H9 (cell line): ENCODE measurements at regions not wholly inside any gene's neighbourhood (a gene's known extent, or its start where the extent isn't known, plus 50 kb on each side); places are given as distances from the start of the nearest gene placed in this dataset.

Experiments
- DNase-seq: peaks from one replicate; pipeline ENCODE4 v3.0.0-alpha.2; 2017
- H2AFZ ChIP-seq: one replicate; pipeline ENCODE4 v1.6.1; 2013; ENCODE audit warnings: mild to moderate bottlenecking, low read length, control low read depth, moderate library complexity
- H2AK5ac ChIP-seq: 2 replicates; pipeline ENCODE4 v1.6.1; 2013; ENCODE audit warnings: low read length, control low read depth, mixed read lengths; ENCODE audit not compliant: insufficient read length
- H2BK120ac ChIP-seq: one replicate; pipeline ENCODE4 v1.6.1; 2013; ENCODE audit warnings: low read depth, mild to moderate bottlenecking, low read length, control low read depth, inconsistent platforms; ENCODE audit not compliant: poor library complexity, severe bottlenecking
- H2BK12ac ChIP-seq: 2 replicates; pipeline ENCODE4 v1.6.1; 2013; ENCODE audit warnings: low read length, control low read depth, mixed read lengths, low read depth; ENCODE audit not compliant: insufficient read length
- H2BK15ac ChIP-seq: 2 replicates; pipeline ENCODE4 v1.6.1; 2013; ENCODE audit warnings: low read depth, low read length, control low read depth
- H2BK20ac ChIP-seq: one replicate; pipeline ENCODE4 v1.6.1; 2013; ENCODE audit warnings: low read depth, mild to moderate bottlenecking, low read length, control low read depth, inconsistent platforms; ENCODE audit not compliant: poor library complexity, severe bottlenecking
- H2BK5ac ChIP-seq: 2 replicates; pipeline ENCODE4 v1.6.1; 2013; ENCODE audit warnings: low read length, control low read depth, mixed read lengths; ENCODE audit not compliant: insufficient read length
- H3K14ac ChIP-seq: 2 replicates; pipeline ENCODE4 v1.6.1; 2013; ENCODE audit warnings: low read length, control low read depth; ENCODE audit not compliant: insufficient read depth
- H3K18ac ChIP-seq: 2 replicates; pipeline ENCODE4 v1.6.1; 2013; ENCODE audit warnings: low read depth, mild to moderate bottlenecking, mixed read lengths, low read length, control low read depth; ENCODE audit not compliant: insufficient read length
- H3K23ac ChIP-seq: 2 replicates; pipeline ENCODE4 v1.6.1; 2013; ENCODE audit warnings: low read length, control low read depth, mixed read lengths, low read depth; ENCODE audit not compliant: insufficient read length
- H3K23me2 ChIP-seq: 2 replicates; pipeline ENCODE4 v1.6.1; 2013; ENCODE audit warnings: low read depth, mild to moderate bottlenecking, mixed read lengths, low read length, control low read depth; ENCODE audit not compliant: insufficient read length, poor library complexity, severe bottlenecking
- H3K27ac ChIP-seq: 2 replicates; pipeline ENCODE4 v1.5.1; 2013; ENCODE audit warnings: low read length, control low read depth, mixed read lengths, low read depth; ENCODE audit not compliant: insufficient read length
- H3K27me3 ChIP-seq: 2 replicates; pipeline ENCODE4 v1.6.1; 2013; ENCODE audit warnings: low read length, control low read depth, inconsistent platforms; ENCODE audit not compliant: insufficient read depth
- H3K4ac ChIP-seq: 2 replicates; pipeline ENCODE4 v1.6.1; 2013; ENCODE audit warnings: low read depth, mild to moderate bottlenecking, control low read depth, inconsistent platforms, low read length, moderate library complexity
- H3K4me1 ChIP-seq: 2 replicates; pipeline ENCODE4 v1.6.1; 2013; ENCODE audit warnings: low read length, control low read depth, inconsistent platforms; ENCODE audit not compliant: insufficient read depth
- H3K4me2 ChIP-seq: 2 replicates; pipeline ENCODE4 v1.6.1; 2013; ENCODE audit warnings: low read length, control low read depth, mixed read lengths; ENCODE audit not compliant: insufficient read length, insufficient read depth
- H3K56ac ChIP-seq: 2 replicates; pipeline ENCODE4 v1.6.1; 2013; ENCODE audit warnings: low read depth, mild to moderate bottlenecking, mixed read lengths, low read length, control low read depth; ENCODE audit not compliant: insufficient read length
- H3K79me1 ChIP-seq: 2 replicates; pipeline ENCODE4 v1.6.1; 2013; ENCODE audit warnings: low read depth, mild to moderate bottlenecking, moderate library complexity, low read length, control low read depth, inconsistent platforms; ENCODE audit not compliant: insufficient read depth, poor library complexity, severe bottlenecking
- H3K79me2 ChIP-seq: 2 replicates; pipeline ENCODE4 v1.6.1; 2013; ENCODE audit warnings: low read length, control low read depth, inconsistent platforms; ENCODE audit not compliant: insufficient read depth
- H3K9ac ChIP-seq: 2 replicates; pipeline ENCODE4 v1.6.1; 2013; ENCODE audit warnings: low read length, control low read depth, mixed read lengths; ENCODE audit not compliant: insufficient read length; ENCODE audit errors: extremely low read depth
- H3K9me3 ChIP-seq: one replicate; pipeline ENCODE4 v1.6.1; 2013; ENCODE audit warnings: low read depth, low read length, inconsistent platforms; ENCODE audit not compliant: control insufficient read depth
- H3T11ph ChIP-seq: one replicate; pipeline ENCODE4 v1.6.1; 2013; ENCODE audit warnings: mild to moderate bottlenecking, low read length, control low read depth, inconsistent platforms
- H4K20me1 ChIP-seq: one replicate; pipeline ENCODE4 v1.6.1; 2013; ENCODE audit not compliant: control insufficient read depth, insufficient read length, insufficient read depth
- H4K5ac ChIP-seq: 2 replicates; pipeline ENCODE4 v1.6.1; 2013; ENCODE audit warnings: low read depth, mild to moderate bottlenecking, mixed read lengths, low read length, control low read depth; ENCODE audit not compliant: insufficient read length
- H4K8ac ChIP-seq: replicated peaks from 2 replicates; pipeline ENCODE4 v1.6.1; 2013; ENCODE audit warnings: low read length, control low read depth, mixed read lengths, low read depth; ENCODE audit not compliant: insufficient read length
- H4K91ac ChIP-seq: 2 replicates; pipeline ENCODE4 v1.6.1; 2013; ENCODE audit warnings: low read depth, mild to moderate bottlenecking, moderate library complexity, mixed read lengths, low read length, control low read depth; ENCODE audit not compliant: insufficient read length
- H3K27ac Mint-ChIP-seq, 3 experiments: 2 replicates in 2 of 3; 3 replicates in 1 of 3; pipeline ENCODE4 v1.8.0; 2020 to 2021; ENCODE audit warnings: mixed read lengths in 3 of 3, mild to moderate bottlenecking in 1 of 3, moderate library complexity in 1 of 3
- H3K27me3 Mint-ChIP-seq: 2 replicates; pipeline ENCODE4 v1.8.0; 2021; ENCODE audit warnings: low read depth, mild to moderate bottlenecking, moderate library complexity, mixed read lengths
- H3K36me3 Mint-ChIP-seq, 3 experiments: 2 replicates in 2 of 3; 3 replicates in 1 of 3; pipeline ENCODE4 v1.8.0; 2020 to 2021; ENCODE audit warnings: low read depth in 3 of 3, mixed read lengths in 3 of 3; ENCODE audit not compliant: insufficient read depth in 1 of 3
- H3K4me1 Mint-ChIP-seq, 2 experiments: 2 replicates each; pipeline ENCODE4 v1.8.0; 2020; ENCODE audit warnings: mixed read lengths in 2 of 2
- H3K4me3 Mint-ChIP-seq, 2 experiments: 2 replicates in 1 of 2; 3 replicates in 1 of 2; pipeline ENCODE4 v1.8.0; 2020 to 2021; ENCODE audit warnings: mild to moderate bottlenecking in 2 of 2, mixed read lengths in 2 of 2, moderate library complexity in 1 of 2
- H3K9me3 Mint-ChIP-seq, 2 experiments: 2 replicates in 1 of 2; 3 replicates in 1 of 2; pipeline ENCODE4 v1.8.0; 2020; ENCODE audit warnings: mild to moderate bottlenecking in 2 of 2, mixed read lengths in 2 of 2, moderate library complexity in 1 of 2
- CTCF ChIP-seq: fragments of 200-600 bp; sonication (generic); conservative IDR thresholded peaks from 3 replicates; pipeline ENCODE4 v1.8.0; 2021; ENCODE audit warnings: antibody characterized with exemption, mild to moderate bottlenecking
- WGBS: extraction: QIAGEN DNeasy Blood & Tissue Kit; methylation state at CpG from one replicate; pipeline ENCODE4 v1.1.7; 2013; ENCODE audit warnings: missing lambda C conversion rate, low lambda C conversion rate, mixed read lengths; ENCODE audit not compliant: insufficient read length; ENCODE audit errors: extremely low coverage; 5-methylcytosine and 5-hydroxymethylcytosine counted together

GRCh38 chr21:16572032-16572431, 842.2 kb downstream of the USP25 start:
- no peak overlapping the region for H3K23ac ChIP-seq
- no peak overlapping the region for H3K56ac ChIP-seq
- H2BK12ac ChIP-seq: no peak overlapping the region
- WGBS: no CpG with 5 or more reads among the region's 1 CpG
- H3K9me3 ChIP-seq: no peaks in the 10 kb centered on the region
- no peak overlapping the region for H3K4me2 ChIP-seq
- no peak overlapping the region for H3K27ac ChIP-seq
- no peaks in the 10 kb centered on the region for H3K27me3 ChIP-seq
- no peak overlapping the region for H4K5ac ChIP-seq
- no peak overlapping the region for H4K91ac ChIP-seq
- Mint-ChIP-seq H3K4me1 (peaks cover 8% of the 10 kb centered on the region in 2 experiments), H3K4me3 (no peak overlapping the region), H3K27ac (no peak overlapping the region), H3K36me3 (no peaks in the 10 kb centered on the region), H3K27me3 (no peaks in the 10 kb centered on the region), H3K9me3 (no peaks in the 10 kb centered on the region; a peak in 1 of 5 replicates)
- no peaks in the 10 kb centered on the region for H3K79me2 ChIP-seq
- no peak overlapping the region for H3K9ac ChIP-seq
- no peak overlapping the region for H3K4ac ChIP-seq
- no peak overlapping the region for H3K14ac ChIP-seq
- no peak overlapping the region for H3K18ac ChIP-seq
- H3K23me2 ChIP-seq: no peaks in the 10 kb centered on the region
- H2BK20ac ChIP-seq: no peak overlapping the region
- no peak overlapping the region for H2BK15ac ChIP-seq
- no peak for TF ChIP-seq CTCF
- no peak overlapping the region for H3T11ph ChIP-seq
- no peak for DNase-seq
- H2BK120ac ChIP-seq: no peak overlapping the region
- no peaks in the 10 kb centered on the region for H3K4me1 ChIP-seq
- H3K79me1 ChIP-seq: no peaks in the 10 kb centered on the region
- H4K20me1 ChIP-seq: no peaks in the 10 kb centered on the region
- no peak overlapping the region for H4K8ac ChIP-seq
- no peak overlapping the region for H2AK5ac ChIP-seq
- no peak overlapping the region for H2AFZ ChIP-seq
- no peak overlapping the region for H2BK5ac ChIP-seq
